HCT116 (cell line): ENCODE measurements at regions not wholly inside any gene's neighbourhood (a gene's known extent, or its start where the extent isn't known, plus 50 kb on each side); places are given as distances from the start of the nearest gene placed in this dataset.

Experiments
- ATAC-seq: fragments of 200-7000 bp; cut with Tn5 transposase; 2 replicates; pipeline ENCODE4 v1.9.1; 2020; ENCODE audit warnings: mild to moderate bottlenecking, moderate library complexity
- BruUV-seq: library from RNA; stranded (reverse); fragments of 400-500 nt; replicated peaks from 2 replicates; lab custom pipeline; 2021; lab: Mats Ljungman, UMichigan
- CTCF ChIA-PET: fragments of 300-600 bp; sonication (Branson Sonifier 250); formaldehyde crosslinking; loops from one replicate; lab custom pipeline; 2021; ENCODE audit warnings: antibody characterized with exemption; lab: Charles Lee
- POLR2A ChIA-PET: fragments of 300-600, 350-600 bp; sonication (Branson Sonifier 250); formaldehyde crosslinking; loops from one replicate; lab custom pipeline; 2021; ENCODE audit warnings: antibody characterized with exemption; lab: Charles Lee
- RAD21 ChIA-PET, 2 experiments: fragments of 300-600 bp; sonication (Branson Sonifier 250); formaldehyde crosslinking; loops; one replicate each; lab custom pipeline; 2023; ENCODE audit warnings: low total read pairs in 2 of 2; ENCODE audit not compliant: uncharacterized antibody in 2 of 2, unreplicated experiment in 2 of 2, low non-redundant PET in 1 of 2; lab: Charles Lee
- DNase-seq: peaks from one replicate; pipeline ENCODE4 v3.0.0-alpha.2; 2010; ENCODE audit warnings: low read depth, low spot score
- H2AFZ ChIP-seq: fragments of 200-600 bp; shearing (Covaris generic), sonication (generic); 2 replicates; pipeline ENCODE4 v1.6.1; 2017; ENCODE audit warnings: low read depth, mixed run types, mixed read lengths, antibody characterized with exemption, low read length; ENCODE audit not compliant: poor library complexity, severe bottlenecking
- H3K27ac ChIP-seq: 2 replicates; pipeline ENCODE4 v1.5.1; 2012; ENCODE audit warnings: low read depth, low read length
- H3K27me3 ChIP-seq: fragments of 200-600 bp; sonication (generic); 2 replicates; pipeline ENCODE4 v1.6.1; 2016; ENCODE audit warnings: mixed run types, low read length, mixed read lengths; ENCODE audit not compliant: insufficient read depth
- H3K36me3 ChIP-seq, 2 experiments: fragments of 200-500 bp in 1 of 2; fragments of 200-600 bp in 1 of 2; sonication (Bioruptor generic) in 1 of 2; sonication (generic) in 1 of 2; 2 replicates each; pipeline versions ENCODE4 v1.5.1 to v1.6.1; 2014 to 2016; ENCODE audit warnings: low read length in 2 of 2, inconsistent platforms in 1 of 2, mixed read lengths in 1 of 2, mixed run types in 1 of 2; ENCODE audit not compliant: insufficient read depth in 2 of 2, control insufficient read depth in 1 of 2
- H3K4me1 ChIP-seq, 2 experiments: fragments of 200-600 bp in 1 of 2; sonication (generic) in 1 of 2; 2 replicates each; pipeline versions ENCODE4 v1.5.1 to v1.6.1; 2012 to 2017; ENCODE audit warnings: low read length in 2 of 2, inconsistent platforms in 1 of 2, mild to moderate bottlenecking in 1 of 2, mixed read lengths in 1 of 2, mixed run types in 1 of 2, moderate library complexity in 1 of 2; ENCODE audit not compliant: insufficient read depth in 2 of 2, control insufficient read depth in 1 of 2
- H3K4me2 ChIP-seq: fragments of 200-600 bp; sonication (generic); 2 replicates; pipeline ENCODE4 v1.6.1; 2017; ENCODE audit warnings: mixed run types, low read length, mixed read lengths
- H3K4me3 ChIP-seq, 2 experiments: fragments of 200-600 bp in 1 of 2; sonication (generic) in 1 of 2; replicated peaks in 1 of 2; 2 replicates each; pipeline ENCODE4 v1.5.1; 2011 to 2016; ENCODE audit warnings: low read length in 2 of 2, control low read depth in 1 of 2, low read depth in 1 of 2, mild to moderate bottlenecking in 1 of 2, mixed read lengths in 1 of 2, mixed run types in 1 of 2
- H3K79me2 ChIP-seq: fragments of 200-600 bp; sonication (generic); 2 replicates; pipeline ENCODE4 v1.6.1; 2017; ENCODE audit warnings: mild to moderate bottlenecking, mixed run types, low read length, moderate library complexity, mixed read lengths; ENCODE audit not compliant: insufficient read depth
- H3K9ac ChIP-seq: fragments of 200-600 bp; sonication (generic); 2 replicates; pipeline ENCODE4 v1.6.1; 2016; ENCODE audit warnings: low read length, mixed read lengths
- H3K9me2 ChIP-seq: fragments of 200-600 bp; sonication (generic), shearing (Covaris generic); 2 replicates; pipeline ENCODE4 v1.6.1; 2017; ENCODE audit warnings: mixed run types, mild to moderate bottlenecking, moderate library complexity; ENCODE audit not compliant: insufficient read depth
- H3K9me3 ChIP-seq, 2 experiments: fragments of 200-500 bp in 1 of 2; fragments of 200-600 bp in 1 of 2; sonication (Bioruptor generic) in 1 of 2; sonication (generic) in 1 of 2; 2 replicates each; pipeline ENCODE4 v1.6.1; 2014 to 2017; ENCODE audit warnings: low read length in 2 of 2, mixed read lengths in 2 of 2, inconsistent platforms in 1 of 2, low read depth in 1 of 2, mild to moderate bottlenecking in 1 of 2, mixed run types in 1 of 2, moderate library complexity in 1 of 2; ENCODE audit not compliant: control insufficient read depth in 1 of 2, insufficient read depth in 1 of 2
- H4K20me1 ChIP-seq: fragments of 200-600 bp; sonication (generic), shearing (Covaris generic); 2 replicates; pipeline ENCODE4 v1.6.1; 2017; ENCODE audit warnings: mixed run types, mild to moderate bottlenecking, moderate library complexity; ENCODE audit not compliant: insufficient read depth
- CEBPB ChIP-seq: IDR thresholded peaks from 2 replicates; pipeline ENCODE4 v1.6.1; 2012; ENCODE audit warnings: low read depth
- ELF1 ChIP-seq: IDR thresholded peaks from 2 replicates; pipeline ENCODE4 v1.6.1; 2012; ENCODE audit warnings: low read depth, borderline replicate concordance
- EZH2 ChIP-seq: fragments of 200-600 bp; sonication (generic); IDR thresholded peaks from 2 replicates; pipeline ENCODE4 v1.6.1; 2017; ENCODE audit warnings: antibody characterized with exemption, mixed run types
- FOSL1 ChIP-seq: IDR thresholded peaks from 2 replicates; pipeline ENCODE4 v1.6.1; 2012; ENCODE audit warnings: low read depth
- JUND ChIP-seq: IDR thresholded peaks from 2 replicates; pipeline ENCODE4 v1.6.1; 2012
- POLR2A ChIP-seq: IDR thresholded peaks from 2 replicates; pipeline ENCODE4 v1.7.0; 2011; ENCODE audit warnings: borderline replicate concordance; ENCODE audit not compliant: insufficient read depth, insufficient read length; ENCODE audit errors: extremely low read depth
- RAD21 ChIP-seq: IDR thresholded peaks from 2 replicates; pipeline ENCODE4 v1.6.1; 2012; ENCODE audit warnings: low read depth, mild to moderate bottlenecking
- SP1 ChIP-seq: IDR thresholded peaks from 2 replicates; pipeline ENCODE4 v1.6.1; 2012; ENCODE audit warnings: low read depth
- SRF ChIP-seq: IDR thresholded peaks from 2 replicates; pipeline ENCODE4 v1.6.1; 2012; ENCODE audit warnings: low read depth
- YY1 ChIP-seq: IDR thresholded peaks from 2 replicates; pipeline ENCODE4 v1.6.1; 2011; ENCODE audit warnings: low read length, low read depth, moderate library complexity, mild to moderate bottlenecking; ENCODE audit not compliant: insufficient replicate concordance; ENCODE audit errors: extremely low read depth
- ZFX ChIP-seq: fragments of 450-650 bp; IDR thresholded peaks from 2 replicates; pipeline ENCODE4 v1.6.1; 2017
- intact Hi-C: fragments of 100-400 bp; cut with micrococcal nuclease; formaldehyde crosslinking; loops from 2 replicates; pipeline ENCODE4 v1.10.0; 2022
- TF ChIP-seq, protein P1 (sequence below): IDR thresholded peaks from 2 replicates; pipeline ENCODE4 v1.6.1; 2012
- TF ChIP-seq, protein P2 (sequence below): IDR thresholded peaks from 2 replicates; pipeline ENCODE4 v1.6.1; 2012; ENCODE audit warnings: low read depth
- TF ChIP-seq, protein P3 (sequence below), 3 experiments: fragments of 200-600 bp in 1 of 3; sonication (generic) in 1 of 3; IDR thresholded peaks in 2 of 3; conservative IDR thresholded peaks in 1 of 3; 2 replicates each; pipeline ENCODE4 v1.5.1; 2012 to 2017; ENCODE audit warnings: low read depth in 2 of 3, low read length in 2 of 3, antibody characterized with exemption in 1 of 3, borderline replicate concordance in 1 of 3, control low read depth in 1 of 3, mild to moderate bottlenecking in 1 of 3, mixed read lengths in 1 of 3, mixed run types in 1 of 3, moderate library complexity in 1 of 3; ENCODE audit not compliant: insufficient read depth in 1 of 3

DNA sequence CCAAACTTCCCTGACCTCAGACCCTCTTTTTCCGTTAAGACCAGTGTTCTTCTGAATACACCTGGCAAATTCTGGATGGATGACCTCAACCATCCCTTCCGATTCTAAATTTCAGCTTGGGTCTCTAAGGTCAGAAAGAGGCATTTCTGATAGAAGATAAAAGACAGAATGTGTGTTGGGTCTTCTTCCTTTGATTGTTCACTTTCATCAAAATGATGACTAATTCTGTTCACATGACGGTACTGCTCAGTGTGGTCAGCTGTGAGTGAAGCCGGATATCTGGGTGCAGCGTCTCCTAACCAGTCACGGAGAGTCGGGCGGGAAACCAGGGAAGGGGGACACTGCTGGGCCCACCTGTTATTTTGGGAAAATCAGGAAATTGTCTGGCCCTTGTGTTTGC lies 151.6 kb upstream of the NAV2 start:
- no TSS peak for BruUV-seq
- Histone ChIP-seq H3K9me2 (no peaks in the 10 kb centered on the region), H2AFZ (no peak overlapping the region), H3K4me1 (peaks cover 0 to 6% of the 10 kb centered on the region in 2 experiments; a peak in 1 of 4 replicates), H3K9ac (no peak overlapping the region), H3K27ac (no peak overlapping the region), H3K36me3 (no peaks in the 10 kb centered on the region), H3K79me2 (no peaks in the 10 kb centered on the region), H3K4me3 (no peak overlapping the region), H3K9me3 (no peaks in the 10 kb centered on the region), H3K27me3 (peaks cover 13% of the 10 kb centered on the region; the same call in 1 of the 2 replicates), H3K4me2 (no peak overlapping the region), H4K20me1 (no peaks in the 10 kb centered on the region)
- ChIA-PET POLR2A (no interaction called here), RAD21 (no interaction called here), CTCF (interaction anchor here (1.1 to 2.4 kb wide), 4 partner anchors 142 to 484 kb away, joined by 3 to 13 read pairs (median 6); no protein-coding TSS in a partner anchor)
- intact Hi-C loops: loop anchor here (5.0 kb wide), 1 partner anchor 571 kb away; no protein-coding TSS in a partner anchor
- no peak for DNase-seq
- TF ChIP-seq SRF: no peak
- TF ChIP-seq RAD21: no peak
- no peak for TF ChIP-seq ZFX
- TF ChIP-seq, protein P1, sequence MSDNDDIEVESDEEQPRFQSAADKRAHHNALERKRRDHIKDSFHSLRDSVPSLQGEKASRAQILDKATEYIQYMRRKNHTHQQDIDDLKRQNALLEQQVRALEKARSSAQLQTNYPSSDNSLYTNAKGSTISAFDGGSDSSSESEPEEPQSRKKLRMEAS: no peak
- no peak for TF ChIP-seq ELF1
- no peak for TF ChIP-seq JUND
- TF ChIP-seq, protein P2, sequence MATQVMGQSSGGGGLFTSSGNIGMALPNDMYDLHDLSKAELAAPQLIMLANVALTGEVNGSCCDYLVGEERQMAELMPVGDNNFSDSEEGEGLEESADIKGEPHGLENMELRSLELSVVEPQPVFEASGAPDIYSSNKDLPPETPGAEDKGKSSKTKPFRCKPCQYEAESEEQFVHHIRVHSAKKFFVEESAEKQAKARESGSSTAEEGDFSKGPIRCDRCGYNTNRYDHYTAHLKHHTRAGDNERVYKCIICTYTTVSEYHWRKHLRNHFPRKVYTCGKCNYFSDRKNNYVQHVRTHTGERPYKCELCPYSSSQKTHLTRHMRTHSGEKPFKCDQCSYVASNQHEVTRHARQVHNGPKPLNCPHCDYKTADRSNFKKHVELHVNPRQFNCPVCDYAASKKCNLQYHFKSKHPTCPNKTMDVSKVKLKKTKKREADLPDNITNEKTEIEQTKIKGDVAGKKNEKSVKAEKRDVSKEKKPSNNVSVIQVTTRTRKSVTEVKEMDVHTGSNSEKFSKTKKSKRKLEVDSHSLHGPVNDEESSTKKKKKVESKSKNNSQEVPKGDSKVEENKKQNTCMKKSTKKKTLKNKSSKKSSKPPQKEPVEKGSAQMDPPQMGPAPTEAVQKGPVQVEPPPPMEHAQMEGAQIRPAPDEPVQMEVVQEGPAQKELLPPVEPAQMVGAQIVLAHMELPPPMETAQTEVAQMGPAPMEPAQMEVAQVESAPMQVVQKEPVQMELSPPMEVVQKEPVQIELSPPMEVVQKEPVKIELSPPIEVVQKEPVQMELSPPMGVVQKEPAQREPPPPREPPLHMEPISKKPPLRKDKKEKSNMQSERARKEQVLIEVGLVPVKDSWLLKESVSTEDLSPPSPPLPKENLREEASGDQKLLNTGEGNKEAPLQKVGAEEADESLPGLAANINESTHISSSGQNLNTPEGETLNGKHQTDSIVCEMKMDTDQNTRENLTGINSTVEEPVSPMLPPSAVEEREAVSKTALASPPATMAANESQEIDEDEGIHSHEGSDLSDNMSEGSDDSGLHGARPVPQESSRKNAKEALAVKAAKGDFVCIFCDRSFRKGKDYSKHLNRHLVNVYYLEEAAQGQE: no peak
- no peak for TF ChIP-seq FOSL1
- no peak for TF ChIP-seq SP1
- TF ChIP-seq YY1: no peak
- TF ChIP-seq EZH2: no peak
- TF ChIP-seq CEBPB: no peak
- TF ChIP-seq, protein P3, sequence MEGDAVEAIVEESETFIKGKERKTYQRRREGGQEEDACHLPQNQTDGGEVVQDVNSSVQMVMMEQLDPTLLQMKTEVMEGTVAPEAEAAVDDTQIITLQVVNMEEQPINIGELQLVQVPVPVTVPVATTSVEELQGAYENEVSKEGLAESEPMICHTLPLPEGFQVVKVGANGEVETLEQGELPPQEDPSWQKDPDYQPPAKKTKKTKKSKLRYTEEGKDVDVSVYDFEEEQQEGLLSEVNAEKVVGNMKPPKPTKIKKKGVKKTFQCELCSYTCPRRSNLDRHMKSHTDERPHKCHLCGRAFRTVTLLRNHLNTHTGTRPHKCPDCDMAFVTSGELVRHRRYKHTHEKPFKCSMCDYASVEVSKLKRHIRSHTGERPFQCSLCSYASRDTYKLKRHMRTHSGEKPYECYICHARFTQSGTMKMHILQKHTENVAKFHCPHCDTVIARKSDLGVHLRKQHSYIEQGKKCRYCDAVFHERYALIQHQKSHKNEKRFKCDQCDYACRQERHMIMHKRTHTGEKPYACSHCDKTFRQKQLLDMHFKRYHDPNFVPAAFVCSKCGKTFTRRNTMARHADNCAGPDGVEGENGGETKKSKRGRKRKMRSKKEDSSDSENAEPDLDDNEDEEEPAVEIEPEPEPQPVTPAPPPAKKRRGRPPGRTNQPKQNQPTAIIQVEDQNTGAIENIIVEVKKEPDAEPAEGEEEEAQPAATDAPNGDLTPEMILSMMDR (IDR thresholded peaks at IDR 0.05 in 2 of 3, conservative IDR thresholded peaks at IDR 0.05 in 1 of 3; ENCODE audit: borderline replicate concordance in 1 of 3, insufficient read depth in 1 of 3, low read depth in 2 of 3, low read length in 2 of 3): no peak
- TF ChIP-seq POLR2A: no peak
- ATAC-seq: no peak
